MM.1S (cell line): ENCODE measurements at regions not wholly inside any gene's neighbourhood (a gene's known extent, or its start where the extent isn't known, plus 50 kb on each side); places are given as distances from the start of the nearest gene placed in this dataset.
"Not testable (repeated sequence)": the region's sequence is repeated elsewhere in the genome, so short reads cannot be mapped to it uniquely, and the experiment has no call there.

Experiments used
- DNase-seq: peaks from one replicate; pipeline ENCODE4 v3.0.0-alpha.2; 2015
- H2AFZ ChIP-seq: fragments of 300-600 bp; sonication (generic); 2 replicates; pipeline ENCODE4 v1.6.0; 2016; ENCODE audit warnings: antibody characterized with exemption, low read length
- H3F3A ChIP-seq: fragments of 300-600 bp; sonication (generic); 2 replicates; pipeline ENCODE4 v1.6.1; 2016; ENCODE audit warnings: mild to moderate bottlenecking, antibody characterized with exemption, low read length, moderate library complexity, mixed read lengths; ENCODE audit not compliant: insufficient read depth
- H3K27ac ChIP-seq: fragments of 300-600 bp; sonication (generic); 2 replicates; pipeline ENCODE4 v1.5.1; 2016; ENCODE audit warnings: mild to moderate bottlenecking, low read length
- H3K27me3 ChIP-seq: fragments of 300-600 bp; sonication (generic); replicated peaks from 2 replicates; pipeline ENCODE4 v1.6.0; 2016; ENCODE audit warnings: low read length; ENCODE audit not compliant: insufficient read depth
- H3K36me3 ChIP-seq: fragments of 300-600 bp; sonication (generic); replicated peaks from 2 replicates; pipeline ENCODE4 v1.6.1; 2016; ENCODE audit warnings: mild to moderate bottlenecking, low read length, mixed read lengths; ENCODE audit not compliant: insufficient read depth
- H3K4me1 ChIP-seq: fragments of 300-600 bp; sonication (generic); 2 replicates; pipeline ENCODE4 v1.6.1; 2016; ENCODE audit warnings: low read length, mixed read lengths
- H3K4me2 ChIP-seq: fragments of 300-600 bp; sonication (generic); 2 replicates; pipeline ENCODE4 v1.6.0; 2016; ENCODE audit warnings: low read depth, low read length
- H3K4me3 ChIP-seq: fragments of 300-600 bp; sonication (generic); 2 replicates; pipeline ENCODE4 v1.5.1; 2016; ENCODE audit warnings: low read length, mixed read lengths
- H3K79me2 ChIP-seq: fragments of 300-600 bp; sonication (generic); 2 replicates; pipeline ENCODE4 v1.6.1; 2016; ENCODE audit warnings: mixed run types, low read length, mixed read lengths
- H3K9ac ChIP-seq: fragments of 300-600 bp; sonication (generic); 2 replicates; pipeline ENCODE4 v1.6.1; 2016; ENCODE audit warnings: low read length, mixed read lengths
- H3K9me2 ChIP-seq: fragments of 300-600 bp; sonication (generic); replicated peaks from 2 replicates; pipeline ENCODE4 v1.6.1; 2016; ENCODE audit warnings: mild to moderate bottlenecking, low read length, mixed read lengths; ENCODE audit not compliant: insufficient read depth
- H3K9me3 ChIP-seq: fragments of 300-600 bp; sonication (generic); replicated peaks from 2 replicates; pipeline ENCODE4 v1.6.1; 2016; ENCODE audit warnings: mild to moderate bottlenecking, low read length, mixed read lengths; ENCODE audit not compliant: insufficient read depth
- H4K20me1 ChIP-seq: fragments of 300-600 bp; sonication (generic); 2 replicates; pipeline ENCODE4 v1.6.1; 2016; ENCODE audit warnings: mild to moderate bottlenecking, low read length, moderate library complexity, mixed read lengths; ENCODE audit not compliant: insufficient read depth
- EZH2 ChIP-seq: fragments of 300-600 bp; sonication (generic); optimal IDR thresholded peaks from 2 replicates; pipeline ENCODE3; 2017; ENCODE audit warnings: low read depth, mild to moderate bottlenecking, antibody characterized with exemption, low read length, mixed read lengths
- EZH2phosphoT487 ChIP-seq: fragments of 300-600 bp; sonication (generic); IDR thresholded peaks from 2 replicates; pipeline ENCODE4 v1.6.1; 2018; ENCODE audit warnings: antibody characterized with exemption, low read length
- TF ChIP-seq, protein P1 (sequence below): fragments of 300-600 bp; sonication (generic); IDR thresholded peaks from 2 replicates; pipeline ENCODE4 v1.5.1; 2016; ENCODE audit warnings: antibody characterized with exemption, low read length, mixed read lengths

GRCh38 chr2:160575368-160575767, 81.8 kb upstream of the RBMS1 start:
- Histone ChIP-seq H3K27me3 (no peaks in the 10 kb centered on the region), H3K9me2 (no peaks in the 10 kb centered on the region), H2AFZ (no peak overlapping the region), H3F3A (no peaks in the 10 kb centered on the region), H3K9ac (no peak overlapping the region), H3K4me1 (peaks cover 17% of the 10 kb centered on the region), H3K4me3 (no peak overlapping the region), H3K36me3 (no peaks in the 10 kb centered on the region), H3K27ac (no peak overlapping the region), H3K9me3 (no peaks in the 10 kb centered on the region), H4K20me1 (no peaks in the 10 kb centered on the region), H3K4me2 (no peak overlapping the region), H3K79me2 (no peaks in the 10 kb centered on the region)
- TF ChIP-seq EZH2phosphoT487: no peak
- DNase-seq: no peak

GRCh38 chr2:160576054-160576499, 82.5 kb upstream of the RBMS1 start:
- Histone ChIP-seq H3K79me2 (no peaks in the 10 kb centered on the region), H2AFZ (no peak overlapping the region), H3K9ac (no peak overlapping the region), H3K9me2 (no peaks in the 10 kb centered on the region), H3K4me3 (no peak overlapping the region), H4K20me1 (no peaks in the 10 kb centered on the region), H3K27ac (no peak overlapping the region), H3F3A (no peaks in the 10 kb centered on the region), H3K4me2 (no peak overlapping the region), H3K36me3 (no peaks in the 10 kb centered on the region), H3K4me1 (peaks cover 17% of the 10 kb centered on the region), H3K27me3 (no peaks in the 10 kb centered on the region), H3K9me3 (no peaks in the 10 kb centered on the region)
- DNase-seq: no peak
- TF ChIP-seq, protein P1, sequence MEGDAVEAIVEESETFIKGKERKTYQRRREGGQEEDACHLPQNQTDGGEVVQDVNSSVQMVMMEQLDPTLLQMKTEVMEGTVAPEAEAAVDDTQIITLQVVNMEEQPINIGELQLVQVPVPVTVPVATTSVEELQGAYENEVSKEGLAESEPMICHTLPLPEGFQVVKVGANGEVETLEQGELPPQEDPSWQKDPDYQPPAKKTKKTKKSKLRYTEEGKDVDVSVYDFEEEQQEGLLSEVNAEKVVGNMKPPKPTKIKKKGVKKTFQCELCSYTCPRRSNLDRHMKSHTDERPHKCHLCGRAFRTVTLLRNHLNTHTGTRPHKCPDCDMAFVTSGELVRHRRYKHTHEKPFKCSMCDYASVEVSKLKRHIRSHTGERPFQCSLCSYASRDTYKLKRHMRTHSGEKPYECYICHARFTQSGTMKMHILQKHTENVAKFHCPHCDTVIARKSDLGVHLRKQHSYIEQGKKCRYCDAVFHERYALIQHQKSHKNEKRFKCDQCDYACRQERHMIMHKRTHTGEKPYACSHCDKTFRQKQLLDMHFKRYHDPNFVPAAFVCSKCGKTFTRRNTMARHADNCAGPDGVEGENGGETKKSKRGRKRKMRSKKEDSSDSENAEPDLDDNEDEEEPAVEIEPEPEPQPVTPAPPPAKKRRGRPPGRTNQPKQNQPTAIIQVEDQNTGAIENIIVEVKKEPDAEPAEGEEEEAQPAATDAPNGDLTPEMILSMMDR: no peak
- TF ChIP-seq EZH2: no peak
- no peak for TF ChIP-seq EZH2phosphoT487

GRCh38 chr2:160577081-160577480, 83.5 kb upstream of the RBMS1 start:
- not testable (repeated sequence) for H3K36me3 ChIP-seq, H3K4me3 ChIP-seq, H3K27ac ChIP-seq, H3K9ac ChIP-seq, H4K20me1 ChIP-seq, H3K9me3 ChIP-seq, H3F3A ChIP-seq, H3K79me2 ChIP-seq, H2AFZ ChIP-seq, H3K27me3 ChIP-seq, H3K9me2 ChIP-seq, H3K4me2 ChIP-seq
- peak; percentile 12 for DNase-seq
- peaks cover 17% of the 10 kb centered on the region for H3K4me1 ChIP-seq

GRCh38 chr2:160581035-160581434, 87.4 kb upstream of the RBMS1 start:
- Histone ChIP-seq H3K4me2 (no peak overlapping the region), H3K27ac (no peak overlapping the region), H3K27me3 (no peaks in the 10 kb centered on the region), H4K20me1 (no peaks in the 10 kb centered on the region), H3K36me3 (no peaks in the 10 kb centered on the region), H2AFZ (no peak overlapping the region), H3K79me2 (no peaks in the 10 kb centered on the region), H3K9ac (no peak overlapping the region), H3F3A (no peaks in the 10 kb centered on the region), H3K9me2 (no peaks in the 10 kb centered on the region), H3K4me3 (no peak overlapping the region), H3K9me3 (no peaks in the 10 kb centered on the region), H3K4me1 (peaks cover 3% of the 10 kb centered on the region; the same call in 1 of the 2 replicates)
- TF ChIP-seq, protein P1: no peak
- TF ChIP-seq EZH2phosphoT487 (no peak), EZH2 (no peak)
- no peak for DNase-seq
